GM12878 (cell line): ENCODE measurements at regions not wholly inside any gene's neighbourhood (a gene's known extent, or its start where the extent isn't known, plus 50 kb on each side); places are given as distances from the start of the nearest gene placed in this dataset.

Source experiments
- ATAC-seq: fragments of 200-7000 bp; cut with Tn5 transposase; 3 replicates; pipeline ENCODE4 v1.9.1; 2020; ENCODE audit warnings: mild to moderate bottlenecking, moderate library complexity
- BruUV-seq: library from RNA; stranded (reverse); fragments of 400-500 nt; replicated peaks from 2 replicates; lab custom pipeline; 2021; lab: Mats Ljungman, UMichigan
- CTCF ChIA-PET: fragments of 300-600 bp; sonication (Branson Sonifier 250); formaldehyde crosslinking; extraction: SDS; loops from one replicate; lab custom pipeline; 2021; ENCODE audit warnings: inconsistent platforms; lab: Yijun Ruan, JAX
- POLR2A ChIA-PET: fragments of 350-600 bp; formaldehyde crosslinking; extraction: SDS; loops from one replicate; lab custom pipeline; 2021; ENCODE audit warnings: inconsistent platforms; lab: Charles Lee
- RAD21 ChIA-PET: fragments of 300-600 bp; sonication (Branson Sonifier 250); formaldehyde crosslinking; loops from one replicate; lab custom pipeline; 2023; ENCODE audit warnings: antibody characterized with exemption; ENCODE audit not compliant: unreplicated experiment; lab: Charles Lee
- SMC1A ChIA-PET: fragments of 300-600 bp; sonication (Branson Sonifier 250); formaldehyde crosslinking; loops from one replicate; lab custom pipeline; 2023; ENCODE audit not compliant: unreplicated experiment, uncharacterized antibody; lab: Charles Lee
- DNase-seq: peaks from one replicate; pipeline ENCODE4 v3.0.0-alpha.2; 2011; ENCODE audit warnings: low read depth, low spot score
- FAIRE-seq: peaks from 3 replicates; lab custom pipeline; 2011; peaks lifted over from hg19 to GRCh38; lab: Jason Lieb, UNC
- H2AFZ ChIP-seq: 2 replicates; pipeline ENCODE4 v1.6.0; 2011; ENCODE audit warnings: low read depth, low read length, control low read depth; ENCODE audit not compliant: control insufficient read depth
- H3K27ac ChIP-seq: 2 replicates; pipeline ENCODE4 v1.5.1; 2011; ENCODE audit warnings: control low read depth; ENCODE audit not compliant: control insufficient read depth, insufficient read depth
- H3K27me3 ChIP-seq, 2 experiments: replicated peaks in 1 of 2; 2 replicates each; pipeline versions ENCODE4 v1.6.0 to v1.6.1; 2011; ENCODE audit warnings: low read length in 1 of 2; ENCODE audit not compliant: control insufficient read depth in 2 of 2, insufficient read depth in 2 of 2
- H3K36me3 ChIP-seq, 2 experiments: 2 replicates each; pipeline ENCODE4 v1.5.1; 2011; ENCODE audit warnings: low read length in 1 of 2; ENCODE audit not compliant: control insufficient read depth in 2 of 2, insufficient read depth in 2 of 2
- H3K4me1 ChIP-seq: 2 replicates; pipeline ENCODE4 v1.6.1; 2011; ENCODE audit warnings: mild to moderate bottlenecking, low read length, moderate library complexity, mixed read lengths; ENCODE audit not compliant: control insufficient read depth, insufficient read depth
- H3K4me2 ChIP-seq: 2 replicates; pipeline ENCODE4 v1.6.0; 2011; ENCODE audit warnings: control low read depth; ENCODE audit not compliant: control insufficient read depth, insufficient read depth
- H3K4me3 ChIP-seq: fragments of 200-600 bp; sonication (generic); 2 replicates; pipeline ENCODE4 v1.5.1; 2016
- H3K79me2 ChIP-seq: 2 replicates; pipeline ENCODE4 v1.6.0; 2011; ENCODE audit warnings: low read length; ENCODE audit not compliant: control insufficient read depth, insufficient read depth
- H3K9ac ChIP-seq: 2 replicates; pipeline ENCODE4 v1.8.0; 2011; ENCODE audit warnings: low read length, control low read depth, mixed read lengths; ENCODE audit not compliant: control insufficient read depth, insufficient read depth
- H3K9me3 ChIP-seq: replicated peaks from 3 replicates; pipeline ENCODE4 v1.5.1; 2011; ENCODE audit warnings: mild to moderate bottlenecking, low read length; ENCODE audit not compliant: control insufficient read depth, insufficient read depth
- H4K20me1 ChIP-seq: 2 replicates; pipeline ENCODE4 v1.6.0; 2011; ENCODE audit not compliant: control insufficient read depth, insufficient read depth
- BCL11A ChIP-seq: IDR thresholded peaks from 2 replicates; pipeline ENCODE4 v1.6.1; 2011; ENCODE audit warnings: low read depth, low read length
- EZH2 ChIP-seq: IDR thresholded peaks from 2 replicates; pipeline ENCODE4 v1.6.1; 2012; ENCODE audit warnings: low read depth, mild to moderate bottlenecking, control low read depth, inconsistent platforms, low read length, borderline replicate concordance; ENCODE audit not compliant: control insufficient read depth
- IKZF2 ChIP-seq, 2 experiments: fragments of 450-650 bp; IDR thresholded peaks; 2 replicates each; pipeline ENCODE4 v1.6.1; 2017; ENCODE audit warnings: mild to moderate bottlenecking in 2 of 2, moderate library complexity in 2 of 2
- MYC ChIP-seq: IDR thresholded peaks from 2 replicates; pipeline ENCODE4 v1.6.1; 2011; ENCODE audit warnings: mild to moderate bottlenecking, low read length, moderate library complexity, inconsistent platforms; ENCODE audit not compliant: insufficient read depth, insufficient replicate concordance, insufficient read length, severe bottlenecking
- NR2C1 ChIP-seq: fragments of 450-650 bp; IDR thresholded peaks from 2 replicates; pipeline ENCODE4 v1.6.1; 2017; ENCODE audit warnings: antibody characterized with exemption, mild to moderate bottlenecking, moderate library complexity
- NR2C2 ChIP-seq: IDR thresholded peaks from 2 replicates; pipeline ENCODE4 v1.6.1; 2011; ENCODE audit warnings: borderline replicate concordance, low read depth; ENCODE audit not compliant: control insufficient read depth, insufficient read length
- NR2F1 ChIP-seq: fragments of 450-650 bp; conservative IDR thresholded peaks from 2 replicates; pipeline ENCODE4 v1.6.1; 2017; ENCODE audit warnings: mild to moderate bottlenecking
- PML ChIP-seq: IDR thresholded peaks from 2 replicates; pipeline ENCODE4 v1.6.1; 2012; ENCODE audit warnings: low read length, inconsistent platforms
- POLR2AphosphoS2 ChIP-seq: IDR thresholded peaks from 2 replicates; pipeline ENCODE4 v1.6.1; 2011; ENCODE audit warnings: low read depth, mild to moderate bottlenecking, low read length, improper control_type of control experiment, moderate library complexity
- RCOR1 ChIP-seq: conservative IDR thresholded peaks from 2 replicates; pipeline ENCODE4 v1.6.1; 2012; ENCODE audit warnings: low read depth, low read length, improper control_type of control experiment
- SIX5 ChIP-seq: IDR thresholded peaks from 2 replicates; pipeline ENCODE4 v1.6.1; 2011; ENCODE audit warnings: mild to moderate bottlenecking, low read depth, low read length, moderate library complexity; ENCODE audit not compliant: severe bottlenecking
- SMAD5 ChIP-seq: IDR thresholded peaks from 2 replicates; pipeline ENCODE4 v1.6.1; 2016; ENCODE audit warnings: antibody characterized with exemption, low read depth
- STAT3 ChIP-seq: IDR thresholded peaks from 2 replicates; pipeline ENCODE4 v1.6.1; 2011; ENCODE audit warnings: low read depth, low read length, improper control_type of control experiment
- SUZ12 ChIP-seq: fragments of 200-600 bp; sonication (generic); IDR thresholded peaks from one replicate; pipeline ENCODE4 v1.6.1; 2018; ENCODE audit warnings: antibody characterized with exemption, mild to moderate bottlenecking; ENCODE audit not compliant: unreplicated experiment
- TAF1 ChIP-seq: IDR thresholded peaks from 2 replicates; pipeline ENCODE4 v1.6.1; 2011; ENCODE audit warnings: mild to moderate bottlenecking, low read depth, low read length, borderline replicate concordance
- TARDBP ChIP-seq: IDR thresholded peaks from 2 replicates; pipeline ENCODE4 v1.6.1; 2016; ENCODE audit warnings: borderline replicate concordance
- WRNIP1 ChIP-seq: IDR thresholded peaks from 2 replicates; pipeline ENCODE4 v1.6.1; 2011; ENCODE audit warnings: low read depth, low read length, improper control_type of control experiment, borderline replicate concordance
- ZBED1 ChIP-seq: IDR thresholded peaks from 2 replicates; pipeline ENCODE4 v1.6.1; 2016; ENCODE audit warnings: borderline replicate concordance
- ZZZ3 ChIP-seq: IDR thresholded peaks from 2 replicates; pipeline ENCODE4 v1.6.1; 2011; ENCODE audit warnings: low read depth; ENCODE audit not compliant: control insufficient read depth, insufficient read length
- WGBS: methylation state at CpG from one replicate; pipeline ENCODE4 v1.1.6; 2016; ENCODE audit warnings: low lambda C conversion rate; ENCODE audit not compliant: insufficient replicate concordance, insufficient coverage; ENCODE audit errors: missing lambda C conversion rate; 5-methylcytosine and 5-hydroxymethylcytosine counted together
- in situ Hi-C: fragments of 300-500 bp; cut with MboI; formaldehyde crosslinking; loops from 9 replicates; pipeline ENCODE4 v1.14.3; 2018; ENCODE audit warnings: mixed read lengths
- intact Hi-C: fragments of 100-400 bp; cut with micrococcal nuclease; formaldehyde crosslinking; loops from one replicate; pipeline ENCODE4 v1.14.2; 2022; ENCODE audit not compliant: unreplicated experiment
- TF ChIP-seq, protein P1 (sequence below): fragments of 450-650 bp; IDR thresholded peaks from 2 replicates; pipeline ENCODE4 v1.6.1; 2017; ENCODE audit warnings: borderline replicate concordance
- TF ChIP-seq, protein P2 (sequence below): IDR thresholded peaks from 2 replicates; pipeline ENCODE4 v1.6.1; 2011; ENCODE audit warnings: borderline replicate concordance, low read depth, mild to moderate bottlenecking, moderate library complexity, mixed read lengths, low read length; ENCODE audit not compliant: insufficient read depth; ENCODE audit errors: extremely low read length
- TF ChIP-seq, protein P3 (sequence below): IDR thresholded peaks from 2 replicates; pipeline ENCODE4 v1.6.1; 2012; ENCODE audit warnings: low read depth, low read length, improper control_type of control experiment

GRCh38 chr2:189952536-189953109 lies 109.9 kb downstream of the MSTN start:
- Histone ChIP-seq H4K20me1 (no peaks in the 10 kb centered on the region), H3K9me3 (no peaks in the 10 kb centered on the region; the same call in 1 of the 3 replicates), H3K4me3 (no peak overlapping the region), H3K9ac (no peak overlapping the region), H3K36me3 (no peaks in the 10 kb centered on the region), H3K4me1 (peaks cover 30% of the 10 kb centered on the region), H3K27me3 (no peaks in the 10 kb centered on the region), H2AFZ (peak overlapping the region; percentile 11), H3K79me2 (no peaks in the 10 kb centered on the region), H3K27ac (peak overlapping the region; percentile 90), H3K4me2 (peak overlapping the region; percentile 11)
- BruUV-seq: no TSS peak
- intact Hi-C loops (loop anchor here (5.0 kb wide), 1 partner anchor 290 kb away; the partner anchor contains the start of gene ASNSD1), in situ Hi-C loops (no loop called here)
- FAIRE-seq: peak; percentile 92
- ChIA-PET SMC1A (interaction anchor here (0.5 to 1.6 kb wide), 3 partner anchors 11 to 121 kb away, joined by 3 to 5 read pairs (median 4); no protein-coding TSS in a partner anchor), POLR2A (no interaction called here), CTCF (interaction anchor here (0.7 kb wide), 1 partner anchor 243 kb away, joined by 3 read pairs; no protein-coding TSS in a partner anchor), RAD21 (interaction anchor here (0.8 kb wide), 1 partner anchor 493 kb away, joined by 3 read pairs; no protein-coding TSS in a partner anchor)
- peak; percentile 65 for DNase-seq
- ATAC-seq: peak; percentile 91
- WGBS: 0% methylated on average over 3 of the region's 3 CpGs
- TF ChIP-seq, protein P1, sequence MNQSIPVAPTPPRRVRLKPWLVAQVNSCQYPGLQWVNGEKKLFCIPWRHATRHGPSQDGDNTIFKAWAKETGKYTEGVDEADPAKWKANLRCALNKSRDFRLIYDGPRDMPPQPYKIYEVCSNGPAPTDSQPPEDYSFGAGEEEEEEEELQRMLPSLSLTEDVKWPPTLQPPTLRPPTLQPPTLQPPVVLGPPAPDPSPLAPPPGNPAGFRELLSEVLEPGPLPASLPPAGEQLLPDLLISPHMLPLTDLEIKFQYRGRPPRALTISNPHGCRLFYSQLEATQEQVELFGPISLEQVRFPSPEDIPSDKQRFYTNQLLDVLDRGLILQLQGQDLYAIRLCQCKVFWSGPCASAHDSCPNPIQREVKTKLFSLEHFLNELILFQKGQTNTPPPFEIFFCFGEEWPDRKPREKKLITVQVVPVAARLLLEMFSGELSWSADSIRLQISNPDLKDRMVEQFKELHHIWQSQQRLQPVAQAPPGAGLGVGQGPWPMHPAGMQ: no peak
- TF ChIP-seq, protein P2, sequence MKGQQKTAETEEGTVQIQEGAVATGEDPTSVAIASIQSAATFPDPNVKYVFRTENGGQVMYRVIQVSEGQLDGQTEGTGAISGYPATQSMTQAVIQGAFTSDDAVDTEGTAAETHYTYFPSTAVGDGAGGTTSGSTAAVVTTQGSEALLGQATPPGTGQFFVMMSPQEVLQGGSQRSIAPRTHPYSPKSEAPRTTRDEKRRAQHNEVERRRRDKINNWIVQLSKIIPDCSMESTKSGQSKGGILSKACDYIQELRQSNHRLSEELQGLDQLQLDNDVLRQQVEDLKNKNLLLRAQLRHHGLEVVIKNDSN: no peak
- TF ChIP-seq NR2C1 (no peak), POLR2AphosphoS2 (no peak), TAF1 (no peak), PML (no peak), SMAD5 (no peak), IKZF2 (IDR thresholded peaks at IDR 0.05) (peak; percentile 57 to 69; a peak in 3 of 4 replicates), EZH2 (no peak), SIX5 (no peak), TARDBP (no peak), ZZZ3 (no peak), SUZ12 (no peak), BCL11A (peak; percentile 83), NR2C2 (no peak), STAT3 (no peak), NR2F1 (no peak), MYC (no peak), ZBED1 (no peak; the same call in 1 of the 2 replicates), WRNIP1 (no peak), RCOR1 (0 out of 2 replicates have a peak, but pooled peaks have one; percentile 80)
- TF ChIP-seq, protein P3, sequence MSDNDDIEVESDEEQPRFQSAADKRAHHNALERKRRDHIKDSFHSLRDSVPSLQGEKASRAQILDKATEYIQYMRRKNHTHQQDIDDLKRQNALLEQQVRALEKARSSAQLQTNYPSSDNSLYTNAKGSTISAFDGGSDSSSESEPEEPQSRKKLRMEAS: no peak
